WERI-Rb-1 (cell line): ENCODE measurements at regions not wholly inside any gene's neighbourhood (a gene's known extent, or its start where the extent isn't known, plus 50 kb on each side); places are given as distances from the start of the nearest gene placed in this dataset.

Experiments
- DNase-seq: peaks from one replicate; pipeline ENCODE4 v3.0.0-alpha.2; 2020
- H3K27ac ChIP-seq: fragments of 250-450 bp; sonication (Bioruptor Pico); 2 replicates; pipeline ENCODE4 v1.5.1; 2020; ENCODE audit warnings: mild to moderate bottlenecking, moderate library complexity
- H3K27me3 ChIP-seq: fragments of 250-450 bp; sonication (Bioruptor Pico); 2 replicates; pipeline ENCODE4 v1.5.1; 2021; ENCODE audit warnings: mild to moderate bottlenecking, low read depth, moderate library complexity; ENCODE audit not compliant: insufficient read depth, severe bottlenecking
- H3K36me3 ChIP-seq: fragments of 250-450 bp; sonication (Bioruptor Pico); 2 replicates; pipeline ENCODE4 v1.5.1; 2020; ENCODE audit warnings: mild to moderate bottlenecking, moderate library complexity
- H3K4me3 ChIP-seq: 2 replicates; pipeline ENCODE4 v1.5.1; 2011; ENCODE audit warnings: low read depth, mild to moderate bottlenecking, control low read depth, low read length
- H3K9me3 ChIP-seq: fragments of 250-450 bp; sonication (Bioruptor Pico); 2 replicates; pipeline ENCODE4 v1.5.1; 2021; ENCODE audit warnings: mild to moderate bottlenecking, moderate library complexity; ENCODE audit not compliant: severe bottlenecking
- CTCF ChIP-seq: IDR thresholded peaks from 2 replicates; pipeline ENCODE4 v1.5.1; 2011; ENCODE audit warnings: low read depth, mild to moderate bottlenecking, control low read depth, inconsistent platforms, low read length

GRCh38 chr2:188078534-188078933 is 213.1 kb upstream of the GULP1 start:
- Histone ChIP-seq H3K27ac (no peak overlapping the region), H3K4me3 (no peak overlapping the region), H3K9me3 (no peaks in the 10 kb centered on the region), H3K36me3 (no peaks in the 10 kb centered on the region), H3K27me3 (no peaks in the 10 kb centered on the region)
- no peak for DNase-seq
- no peak for TF ChIP-seq CTCF

- Histone ChIP-seq H3K4me3 (no peak overlapping the region), H3K9me3 (no peaks in the 10 kb centered on the region), H3K27me3 (no peaks in the 10 kb centered on the region), H3K27ac (no peak overlapping the region), H3K36me3 (no peaks in the 10 kb centered on the region)
- DNase-seq: no peak
- no peak for TF ChIP-seq CTCF
Measured at GRCh38 chr2:188079196-188079595, 212.5 kb upstream of the GULP1 start.

DNA sequence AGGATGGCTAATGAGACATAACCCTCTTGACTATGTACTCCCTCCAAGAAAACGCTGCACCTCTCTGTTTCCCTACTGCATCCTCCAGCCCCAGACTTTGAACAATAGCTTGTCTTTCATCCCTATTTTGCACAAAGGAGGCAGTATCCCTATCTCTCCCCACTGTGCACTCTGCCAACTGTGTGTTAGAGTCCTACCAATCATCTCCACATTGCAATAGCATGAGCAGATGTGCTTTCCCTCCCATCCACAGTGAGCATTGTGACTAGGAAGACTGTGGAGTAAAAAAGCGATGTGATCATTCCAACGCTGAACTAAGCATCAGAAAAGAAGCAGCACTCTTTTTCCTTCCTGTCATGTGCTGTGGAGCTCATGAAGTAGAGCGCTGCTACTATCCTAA is 206.3 kb upstream of the GULP1 start:
- no peaks in the 10 kb centered on the region for H3K27me3 ChIP-seq
- no peak overlapping the region for H3K27ac ChIP-seq
- no peaks in the 10 kb centered on the region for H3K36me3 ChIP-seq
- TF ChIP-seq CTCF: no peak
- DNase-seq: no peak
- H3K4me3 ChIP-seq: no peak overlapping the region
- no peaks in the 10 kb centered on the region for H3K9me3 ChIP-seq

DNA sequence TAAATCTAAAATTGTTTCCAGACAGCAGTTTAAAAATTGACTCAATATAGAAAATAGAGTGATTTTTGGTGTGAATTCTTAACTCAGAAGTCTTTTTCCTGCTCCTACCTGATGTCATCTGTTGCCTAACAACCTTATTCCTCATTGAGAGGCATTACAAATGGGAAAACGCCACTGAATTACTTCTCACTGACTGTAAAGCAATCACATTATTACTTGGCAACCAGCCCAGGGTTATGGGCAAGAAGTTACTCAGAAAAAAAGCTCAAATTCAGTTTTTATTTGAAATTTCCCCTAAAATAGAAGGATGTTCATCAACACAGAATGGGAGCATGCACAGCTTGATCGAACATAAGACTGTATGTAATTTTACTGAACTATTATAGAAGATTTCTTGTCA is 201.8 kb upstream of the GULP1 start:
- H3K27ac ChIP-seq: no peak overlapping the region
- H3K4me3 ChIP-seq: no peak overlapping the region
- no peak for TF ChIP-seq CTCF
- no peak for DNase-seq
- H3K9me3 ChIP-seq: no peaks in the 10 kb centered on the region
- H3K27me3 ChIP-seq: no peaks in the 10 kb centered on the region
- no peaks in the 10 kb centered on the region for H3K36me3 ChIP-seq

- TF ChIP-seq CTCF: no peak
- DNase-seq: no peak
- H3K9me3 ChIP-seq: no peaks in the 10 kb centered on the region
- no peak overlapping the region for H3K4me3 ChIP-seq
- H3K36me3 ChIP-seq: no peaks in the 10 kb centered on the region
- H3K27me3 ChIP-seq: no peaks in the 10 kb centered on the region
- no peak overlapping the region for H3K27ac ChIP-seq
Measured at GRCh38 chr2:188091220-188091619, 200.5 kb upstream of the GULP1 start.

DNA sequence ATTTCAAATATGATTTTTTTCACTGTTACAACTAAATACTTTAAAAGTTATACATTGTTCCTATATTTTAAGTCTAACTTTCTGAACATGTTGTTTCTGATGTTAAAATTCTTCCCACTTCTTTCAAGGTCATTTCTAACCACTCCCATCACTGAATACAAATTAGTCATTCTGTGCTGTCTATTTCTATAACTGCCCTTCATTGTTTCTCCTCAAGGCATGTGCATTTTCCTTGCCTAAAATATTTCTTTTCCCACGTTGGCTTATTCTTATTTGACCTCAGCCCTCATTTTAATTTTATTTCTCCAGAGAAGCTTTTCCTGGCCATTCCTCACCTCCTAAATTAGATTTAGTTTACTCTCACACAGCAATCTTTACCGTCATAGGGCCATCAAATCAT is 198.9 kb upstream of the GULP1 start:
- Histone ChIP-seq H3K36me3 (no peaks in the 10 kb centered on the region), H3K27me3 (no peaks in the 10 kb centered on the region), H3K27ac (no peak overlapping the region), H3K9me3 (no peaks in the 10 kb centered on the region), H3K4me3 (no peak overlapping the region)
- no peak for TF ChIP-seq CTCF
- no peak for DNase-seq
